ENCODE measurements at regions not wholly inside any gene's neighbourhood (a gene's known extent, or its start where the extent isn't known, plus 50 kb on each side); places are given as distances from the start of the nearest gene placed in this dataset.
"Not testable (repeated sequence)": the region's sequence is repeated elsewhere in the genome, so short reads cannot be mapped to it uniquely, and the experiment has no call there.

DNA sequence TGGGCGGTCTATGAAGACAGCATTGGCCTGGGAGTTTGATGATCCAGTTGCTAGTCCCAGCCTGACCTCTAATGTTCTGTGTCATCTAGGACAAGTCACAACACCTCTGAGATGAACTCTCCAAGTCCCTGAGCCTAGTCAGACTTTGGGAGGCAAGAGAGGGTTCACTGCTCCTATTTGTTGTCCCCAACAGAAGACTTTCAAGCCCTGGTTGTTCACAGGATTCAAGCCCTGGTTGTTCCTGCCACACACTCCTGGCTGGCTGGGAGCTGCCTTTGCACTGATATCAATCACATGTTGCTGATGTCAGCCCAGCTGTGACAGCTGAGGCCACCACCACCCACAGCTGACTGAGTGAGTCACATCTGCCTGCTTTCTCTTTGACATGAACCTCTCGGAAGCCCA lies 253.2 kb upstream of the RASGEF1B start:
- DNase-seq (ENCODE audit: low read depth in 2 of 2), result no peak

DNA sequence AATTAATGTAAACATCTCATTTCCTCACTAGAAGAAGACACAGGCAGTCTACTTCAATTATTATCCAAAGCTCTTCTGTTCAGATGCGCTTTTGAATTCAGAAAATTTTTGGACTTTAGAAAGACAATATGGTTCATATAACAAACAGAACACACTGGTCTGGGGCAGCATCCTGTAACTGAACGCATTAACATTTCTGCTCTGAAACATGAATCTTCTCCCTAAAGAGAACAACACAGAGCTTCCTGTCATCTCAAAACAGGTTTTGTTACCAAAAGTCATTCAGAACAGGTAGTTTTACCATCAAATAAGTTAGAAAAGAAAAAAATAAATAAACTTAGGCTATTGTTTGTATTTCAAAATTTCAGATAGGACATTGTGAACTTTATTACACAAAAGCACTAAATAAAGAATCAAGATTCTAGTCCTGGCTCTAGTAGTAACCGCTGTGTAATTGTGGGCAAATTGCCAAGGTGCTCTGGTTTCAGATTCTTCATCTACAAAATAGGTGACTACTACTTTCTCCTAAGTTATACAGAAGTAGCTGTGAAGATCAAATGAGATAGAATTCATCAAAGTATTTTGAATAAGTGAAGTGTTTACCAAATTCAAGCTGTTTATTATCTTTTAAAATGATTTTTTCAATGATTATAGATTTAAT lies 252.3 kb upstream of the RASGEF1B start:
- DNase-seq (ENCODE audit: low read depth in 2 of 2), result no peak

DNA sequence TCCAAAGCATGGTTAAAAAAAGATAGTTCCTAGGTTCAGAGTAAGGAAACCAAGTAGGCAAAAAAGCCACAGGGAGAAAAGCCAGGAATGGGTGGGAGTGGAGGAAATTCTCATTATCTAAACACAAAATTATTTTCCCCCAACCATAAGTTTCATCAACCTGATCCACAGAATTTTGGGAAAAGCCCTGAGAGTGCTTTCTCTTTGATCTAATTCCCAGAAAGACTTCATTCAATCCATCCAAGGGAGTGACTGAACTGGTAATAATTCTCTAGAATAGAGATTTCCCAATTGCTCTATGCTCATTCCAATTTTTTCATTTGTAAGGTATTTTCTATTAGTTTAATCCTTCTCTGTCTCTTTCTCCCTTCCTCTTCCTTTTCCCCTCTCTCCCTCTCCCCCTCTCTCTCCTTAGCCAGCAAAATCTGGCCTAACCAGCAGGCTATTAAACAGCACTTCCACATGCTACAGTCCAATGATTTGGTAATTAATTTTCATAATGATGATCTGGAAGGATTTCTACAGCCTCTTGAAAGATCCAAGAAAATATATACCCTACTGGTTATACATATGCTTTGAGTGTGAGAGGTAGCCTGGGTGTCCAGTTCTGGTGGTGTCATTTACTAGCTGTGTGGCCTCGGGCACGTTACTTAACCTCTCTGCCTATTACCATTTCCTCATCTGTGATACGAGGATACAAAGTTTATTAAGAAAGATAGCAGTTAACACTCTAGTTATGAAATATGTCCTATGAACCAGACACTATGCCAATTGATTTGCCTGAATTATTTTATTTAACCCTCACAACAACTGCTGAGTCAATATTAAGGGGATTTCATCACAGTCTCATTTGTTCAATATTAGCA lies 251.5 kb upstream of the RASGEF1B start:
- DNase-seq (ENCODE audit: low read depth in 2 of 2), result no peak

DNA sequence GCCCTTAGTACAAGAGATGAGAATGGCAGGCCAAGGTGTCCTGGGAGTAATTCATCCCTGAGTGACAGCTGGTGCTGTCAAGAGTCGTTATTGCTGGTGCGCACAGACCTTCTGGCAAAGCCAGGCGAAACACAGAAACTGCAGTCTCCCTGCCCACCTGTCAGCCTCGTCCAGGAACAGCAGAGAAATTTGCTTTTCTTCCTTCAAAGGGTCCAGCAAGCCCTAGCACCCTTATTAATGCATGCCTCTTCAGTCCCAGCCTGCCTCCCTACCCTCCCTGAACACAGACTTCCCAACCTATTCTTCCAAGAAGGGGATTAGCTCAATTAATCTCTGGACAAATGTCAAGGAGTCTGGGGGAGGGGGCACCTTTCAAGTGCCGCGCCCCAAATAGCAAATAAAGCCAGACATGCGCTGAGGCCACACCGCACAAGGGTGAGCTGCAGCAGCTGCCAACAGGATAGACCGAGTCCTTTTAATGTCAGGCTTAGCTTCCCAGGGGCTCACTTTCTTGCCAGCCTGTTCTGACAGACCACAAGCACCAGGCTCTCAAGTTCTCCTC lies 250.7 kb upstream of the RASGEF1B start:
- DNase-seq (ENCODE audit: low read depth in 2 of 2), result no peak

DNA sequence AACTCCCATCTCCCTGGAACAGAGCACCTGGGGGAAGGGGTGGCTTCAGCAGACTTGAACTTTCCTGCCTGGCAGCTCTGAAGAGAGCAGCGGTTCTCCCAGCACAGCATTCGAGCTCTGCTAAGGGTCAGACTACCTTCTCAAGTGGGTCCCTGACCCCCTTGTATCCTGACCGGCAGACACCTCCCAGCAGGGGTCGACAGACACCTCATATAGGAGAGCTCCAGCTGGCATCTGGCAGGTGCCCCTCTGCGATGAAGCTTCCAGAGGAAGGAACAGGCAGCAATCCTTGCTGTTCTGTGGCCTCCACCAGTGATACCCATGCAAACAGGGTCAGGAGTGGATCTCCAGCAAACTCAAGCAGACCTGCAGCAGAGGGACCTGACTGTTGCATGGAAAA lies 244.1 kb upstream of the RASGEF1B start:
- DNase-seq (ENCODE audit: low read depth in 2 of 2), result no peak

DNA sequence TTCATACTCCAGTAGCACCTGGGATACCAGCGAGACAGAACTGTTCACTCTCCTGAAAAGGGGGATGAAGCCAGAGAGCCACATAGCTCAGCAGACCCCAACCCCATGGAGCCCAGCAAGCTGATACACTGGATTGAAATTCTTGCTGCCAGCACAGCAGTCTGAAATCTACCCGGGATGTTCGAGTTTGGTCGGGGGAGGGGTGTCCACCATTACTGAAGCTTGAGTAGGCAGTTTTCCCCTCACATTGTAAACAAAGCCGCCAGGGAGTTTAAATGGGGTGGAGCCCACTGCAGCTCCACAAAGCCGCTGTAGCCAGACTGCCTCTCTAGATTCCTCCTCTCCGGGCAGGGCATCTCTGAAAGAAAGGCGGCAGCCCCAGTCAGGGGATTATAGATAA lies 243.7 kb upstream of the RASGEF1B start:
- DNase-seq (ENCODE audit: low read depth in 2 of 2), result not testable (repeated sequence)

DNA sequence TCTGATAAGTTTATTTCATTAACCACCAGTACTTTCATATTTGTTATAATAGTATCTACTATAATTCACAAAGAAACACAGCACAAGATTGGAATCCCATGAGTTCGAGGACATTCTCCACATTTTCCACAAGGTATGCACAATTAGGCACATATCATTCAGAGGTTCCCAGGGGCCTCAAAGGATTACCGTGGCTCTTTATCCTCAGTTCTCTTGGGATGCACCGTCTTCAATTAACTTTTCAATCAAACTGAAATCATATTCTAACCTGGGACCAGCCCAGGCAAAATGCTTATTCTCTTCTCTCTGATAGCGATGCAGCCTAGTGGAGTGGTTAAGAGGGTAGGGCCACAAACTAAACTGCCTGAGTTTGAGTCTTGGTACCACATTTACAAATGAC lies 242.6 kb upstream of the RASGEF1B start:
- no peak for DNase-seq (ENCODE audit: low read depth in 2 of 2)

DNA sequence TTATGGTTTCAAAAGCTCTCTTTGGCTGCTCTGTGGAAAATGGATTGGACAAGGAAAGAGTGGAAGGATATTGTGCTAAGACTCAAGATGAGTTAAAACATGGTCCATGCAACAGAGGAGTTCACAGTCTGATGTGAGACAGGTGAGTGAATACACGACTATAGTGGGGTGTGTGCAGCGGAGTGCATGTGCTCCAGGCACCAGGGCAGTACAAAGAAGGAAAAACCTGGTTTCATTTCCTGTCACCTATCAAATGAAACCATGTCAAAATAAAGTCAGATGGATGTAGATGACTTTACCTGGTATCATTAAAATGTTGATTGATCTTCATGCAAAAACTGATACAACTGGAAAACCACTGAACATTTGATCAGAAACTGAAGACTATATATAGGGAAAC lies 241.0 kb upstream of the RASGEF1B start:
- DNase-seq (ENCODE audit: low read depth in 2 of 2), result no peak

DNA sequence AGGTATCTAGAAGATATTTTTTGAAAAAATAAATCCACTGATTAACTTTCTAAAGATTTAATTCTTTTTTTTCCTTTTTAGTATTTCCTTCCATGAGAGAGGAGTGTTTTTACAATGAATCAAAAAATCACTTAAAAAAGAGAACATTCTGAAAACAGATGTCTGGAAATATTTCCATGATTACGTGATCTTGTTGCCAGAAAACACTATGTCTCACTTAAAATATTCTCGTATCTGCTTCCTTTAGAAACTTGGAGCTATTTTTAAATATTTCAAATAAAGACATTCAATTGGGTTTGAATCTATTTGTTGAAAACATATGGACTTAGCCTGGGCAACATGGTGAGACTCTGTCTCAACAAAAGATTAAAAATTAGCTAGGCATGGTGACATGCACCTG lies 232.8 kb upstream of the RASGEF1B start:
- no peak for DNase-seq (ENCODE audit: low read depth in 2 of 2)

DNA sequence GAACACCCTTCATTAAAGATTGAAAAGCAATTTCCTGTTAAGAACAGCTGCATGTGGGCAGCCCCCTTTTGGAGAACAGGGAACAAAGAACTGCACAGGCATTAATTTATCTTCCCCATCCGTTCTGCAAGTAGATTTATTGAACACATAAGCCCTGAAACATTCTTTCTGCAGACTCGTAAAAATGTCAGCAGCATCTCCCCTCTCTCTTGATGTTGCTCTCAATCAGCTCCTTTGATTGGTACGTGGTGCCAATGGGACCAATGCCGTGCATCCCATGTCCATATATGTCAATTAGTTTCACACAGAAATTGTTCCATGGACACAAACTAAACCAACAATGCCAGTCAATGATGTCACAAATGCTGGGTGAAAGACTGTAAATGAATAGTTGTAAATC lies 228.5 kb upstream of the RASGEF1B start:
- DNase-seq (ENCODE audit: low read depth in 2 of 2), result no peak

DNA sequence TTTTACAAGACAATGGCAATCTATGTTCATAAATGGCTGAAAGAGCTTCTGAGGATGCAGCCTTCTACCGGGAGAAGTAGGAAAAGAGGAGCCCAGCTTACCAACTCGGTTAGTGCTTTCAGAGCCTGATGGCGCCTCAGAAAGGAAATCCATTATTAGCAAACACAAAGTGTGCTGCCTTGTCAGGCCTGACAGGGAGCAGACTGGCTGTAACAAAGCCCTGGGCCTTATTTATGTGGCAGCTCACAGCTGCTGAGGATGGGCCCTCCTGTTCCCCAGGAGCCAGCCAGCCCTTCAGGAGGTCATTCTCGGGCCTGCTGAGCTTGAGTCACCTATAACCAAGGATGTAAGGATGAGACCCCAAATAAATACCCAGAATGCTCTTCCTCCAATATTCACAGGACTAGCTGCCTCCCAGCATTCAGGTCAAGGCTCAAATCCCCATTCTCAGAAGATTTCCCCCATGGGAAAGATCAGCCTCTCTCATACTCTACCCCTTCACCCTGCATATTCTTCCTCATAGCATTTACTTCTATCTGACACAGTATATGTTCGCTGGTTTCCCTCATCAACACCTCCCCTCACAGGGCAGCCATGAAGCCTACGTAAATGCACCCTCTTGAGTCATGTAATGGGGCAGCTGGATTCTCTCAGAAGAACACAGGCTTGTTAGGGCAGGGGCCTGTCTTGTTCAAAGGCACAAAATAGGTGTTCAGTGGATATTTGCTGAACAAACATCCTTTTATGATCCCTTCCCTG lies 227.0 kb upstream of the RASGEF1B start:
- DNase-seq (ENCODE audit: low read depth in 2 of 2), result no peak

DNA sequence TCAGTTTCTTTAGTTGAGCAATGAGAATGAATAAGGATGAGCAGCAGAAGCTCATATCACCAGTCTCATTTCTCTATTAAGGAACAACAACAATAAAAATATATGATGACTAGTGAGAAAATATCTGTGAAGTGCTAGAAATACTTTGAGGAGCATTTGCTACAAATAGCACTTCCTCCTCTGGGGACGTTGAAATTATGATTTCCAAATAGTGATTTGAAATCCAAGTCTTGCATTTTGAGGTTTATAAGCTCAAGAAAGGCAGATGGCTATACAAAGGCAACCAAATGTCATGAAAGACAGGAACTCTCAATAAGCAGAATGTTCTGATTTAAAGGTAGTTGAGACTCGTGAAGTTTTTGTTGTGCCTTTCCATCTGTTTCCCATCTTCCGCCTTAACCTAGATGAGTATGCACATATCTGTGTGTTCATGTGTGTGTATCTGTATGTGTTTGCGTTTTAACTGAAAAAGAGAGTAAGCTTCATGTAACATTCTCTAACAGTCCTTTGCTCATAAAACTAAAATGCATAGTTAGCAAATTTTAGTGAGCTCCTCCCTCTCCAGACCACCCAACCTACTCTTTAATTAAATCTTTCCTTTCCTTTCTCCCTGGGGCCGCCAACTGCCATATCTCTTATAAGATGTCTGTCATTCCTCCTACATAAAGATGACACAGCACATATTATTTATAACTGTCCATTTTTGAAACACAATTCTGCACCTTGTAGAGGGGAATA lies 222.6 kb upstream of the RASGEF1B start:
- DNase-seq (ENCODE audit: low read depth in 2 of 2), result no peak

DNA sequence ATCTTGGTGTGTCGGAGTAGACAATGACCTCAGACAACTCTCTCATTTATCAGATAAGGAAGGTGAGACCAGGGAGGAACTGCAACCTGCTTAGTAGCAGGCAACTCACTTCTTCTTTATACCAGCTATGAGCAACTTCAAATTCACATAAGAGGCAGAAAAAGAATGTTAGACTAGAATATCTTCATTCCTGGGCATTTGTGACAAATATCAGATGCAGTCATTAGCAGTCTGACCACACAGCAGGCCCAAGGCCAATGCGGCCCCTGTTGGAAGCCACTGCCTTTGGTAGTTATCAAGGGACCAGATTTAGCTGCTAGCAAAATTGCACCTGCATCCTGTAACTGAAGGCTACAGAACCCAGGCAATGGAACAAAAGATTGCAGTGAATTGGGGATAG lies 219.2 kb upstream of the RASGEF1B start:
- no peak for DNase-seq (ENCODE audit: low read depth in 2 of 2)

DNA sequence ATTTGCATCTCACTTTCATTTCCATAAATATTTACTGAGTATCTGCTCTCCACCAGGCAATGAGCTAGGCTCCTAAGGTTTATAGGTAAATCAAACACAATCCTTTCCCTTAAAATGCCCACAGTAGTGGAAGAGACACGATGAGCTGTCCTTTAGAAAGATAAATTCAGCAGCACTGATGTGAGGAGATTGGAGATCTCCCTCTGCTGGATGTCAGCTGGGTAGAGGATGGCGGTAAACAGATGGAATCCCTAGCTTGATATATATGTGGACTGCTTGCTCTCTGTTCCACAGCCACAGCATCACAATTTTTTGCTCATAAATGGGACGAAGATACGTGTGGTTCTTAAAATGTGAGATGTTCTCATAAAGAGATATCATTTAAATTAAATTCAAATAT lies 216.4 kb upstream of the RASGEF1B start:
- DNase-seq (ENCODE audit: low read depth in 2 of 2), result no peak

DNA sequence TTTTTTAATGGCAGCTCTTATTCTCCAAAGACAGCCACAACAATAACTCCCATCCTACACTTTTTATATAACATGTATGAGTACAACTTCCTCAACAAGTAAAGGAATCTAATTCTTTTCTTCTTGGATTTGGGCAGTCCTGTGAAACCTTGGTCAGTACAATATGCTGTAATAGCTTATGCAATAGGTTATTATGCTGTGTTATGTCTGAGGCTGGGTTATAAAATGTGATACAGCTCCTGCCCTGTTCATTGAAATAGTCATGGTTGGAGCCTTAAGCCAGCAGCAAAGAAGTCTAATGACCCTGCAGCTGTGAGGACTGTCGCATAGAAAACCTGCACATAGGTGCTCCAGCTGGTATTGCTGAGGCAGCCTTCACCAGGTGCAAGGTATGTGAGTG lies 215.8 kb upstream of the RASGEF1B start:
- DNase-seq (ENCODE audit: low read depth in 2 of 2), result no peak

DNA sequence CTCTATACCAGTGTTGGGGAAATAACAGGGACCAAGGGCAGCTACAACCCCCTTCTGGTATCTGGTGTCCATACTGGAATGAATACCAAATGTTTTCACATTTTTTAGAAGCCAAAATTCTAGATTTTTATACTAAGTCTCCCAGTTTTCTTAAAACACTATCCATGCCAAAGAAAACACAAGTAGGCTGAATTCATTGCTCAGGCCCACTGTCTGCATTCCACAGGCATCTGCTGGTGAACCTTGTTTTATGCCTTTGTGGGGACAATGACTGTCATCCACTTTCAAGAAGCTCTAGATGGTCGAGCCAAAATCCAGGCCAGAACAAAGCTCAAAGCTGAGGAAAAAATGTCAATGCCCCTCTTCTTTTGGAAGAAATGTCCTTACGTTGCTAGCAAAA lies 213.4 kb upstream of the RASGEF1B start:
- no peak for DNase-seq (ENCODE audit: low read depth in 2 of 2)

DNA sequence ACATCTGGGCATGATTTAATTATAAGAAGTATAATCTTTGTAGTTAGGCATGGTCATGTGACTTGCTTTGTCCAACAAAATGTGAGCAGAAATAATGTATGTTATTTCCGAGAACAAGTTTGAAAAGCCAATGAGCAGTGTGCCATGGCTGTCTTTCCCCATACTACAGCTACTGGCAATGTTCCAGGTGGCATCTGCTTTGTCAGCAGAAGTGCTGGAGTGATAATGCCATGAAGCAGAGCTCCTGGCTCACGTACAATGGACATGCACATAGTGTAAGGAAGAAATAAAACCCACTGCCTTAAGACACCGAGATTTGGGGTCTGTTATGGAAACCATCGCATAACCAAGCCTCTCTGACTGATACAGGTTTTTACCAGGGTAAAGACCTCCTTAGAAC lies 212.6 kb upstream of the RASGEF1B start:
- DNase-seq (ENCODE audit: low read depth in 2 of 2), result no peak

DNA sequence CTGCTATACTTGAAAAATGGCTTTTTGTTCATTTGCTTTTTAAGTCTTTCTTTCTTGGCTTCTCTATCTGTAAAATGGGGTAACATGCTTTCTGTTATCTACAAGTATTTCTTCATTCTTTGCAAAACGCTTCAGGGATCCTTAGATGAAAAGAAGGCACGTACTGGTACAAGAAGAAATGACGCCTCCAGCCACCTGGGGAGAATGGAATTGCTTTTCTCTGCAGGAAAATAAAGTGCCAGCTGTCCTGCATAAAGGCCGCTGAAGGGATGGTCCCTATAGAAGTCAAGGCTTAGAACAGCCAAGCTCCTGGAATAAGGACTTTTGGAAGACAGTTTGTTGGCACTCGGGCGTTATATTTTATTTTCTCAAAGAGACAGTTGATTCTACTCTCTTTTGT lies 210.8 kb upstream of the RASGEF1B start:
- no peak for DNase-seq (ENCODE audit: low read depth in 2 of 2)

DNA sequence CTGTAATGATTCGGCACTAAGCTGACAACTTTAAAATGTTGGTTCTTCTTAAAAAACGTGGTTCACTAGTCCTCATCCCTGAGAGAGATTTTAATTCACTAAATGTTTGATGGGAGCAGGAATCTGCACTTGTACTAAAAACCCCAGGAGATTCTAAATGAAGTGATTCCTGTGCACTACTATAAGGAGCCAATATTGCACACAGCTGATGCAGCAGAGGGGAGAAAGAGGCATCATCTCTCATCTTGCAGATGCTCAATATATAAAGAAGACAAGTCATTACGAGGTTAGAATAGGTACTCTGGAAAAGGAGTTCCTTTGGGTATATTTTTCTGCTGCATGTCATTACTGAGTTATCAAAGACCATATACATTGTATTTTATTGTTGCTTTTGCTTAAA lies 207.6 kb upstream of the RASGEF1B start:
- DNase-seq (ENCODE audit: low read depth in 2 of 2), result no peak

DNA sequence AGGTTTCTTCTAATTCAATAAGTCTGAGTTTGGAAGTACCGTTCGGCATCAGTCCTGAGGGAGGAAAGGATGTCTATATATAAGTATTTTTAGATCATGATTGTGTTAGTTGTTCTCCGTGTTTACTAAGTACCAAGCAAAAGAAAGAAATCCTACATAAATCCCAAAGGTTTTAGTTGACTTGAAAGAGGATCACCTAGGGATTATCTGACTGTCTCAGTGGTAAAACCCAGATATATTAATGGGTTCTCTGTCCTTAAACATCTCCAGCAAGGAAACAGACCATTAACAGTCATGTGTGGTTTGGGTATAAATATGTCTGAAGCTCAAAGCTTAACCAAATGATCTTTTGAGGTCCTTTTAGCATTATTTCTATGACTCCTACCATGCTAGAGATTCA lies 207.1 kb upstream of the RASGEF1B start:
- DNase-seq (ENCODE audit: low read depth in 2 of 2), result no peak

DNA sequence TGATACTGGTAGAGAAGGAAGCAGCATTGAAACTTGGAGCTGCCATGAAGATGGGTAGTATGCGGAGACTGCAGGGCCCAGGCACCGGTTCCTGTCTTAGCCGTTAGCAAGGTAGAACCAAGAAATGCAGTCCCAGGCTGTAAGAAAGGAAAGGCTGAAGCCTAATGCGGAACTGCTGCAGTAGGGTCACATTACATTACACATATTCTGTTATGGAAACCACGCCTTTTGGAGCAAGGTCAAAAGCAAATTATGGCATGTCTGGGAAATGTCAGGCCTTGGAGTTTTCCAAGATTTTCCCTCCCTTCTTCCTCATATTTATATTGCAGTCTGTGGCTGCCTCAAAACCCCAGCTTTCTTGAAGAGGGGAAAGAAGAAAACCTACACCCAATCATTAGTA lies 204.8 kb upstream of the RASGEF1B start:
- DNase-seq (ENCODE audit: low read depth in 2 of 2), result no peak

Data from stimulated activated CD8-positive, alpha-beta memory T cell treated with anti-CD3 and anti-CD28 coated beads, Interleukin-7, amount 100 ng/mL, for 1 hour (primary cell).